ENCODE measurements at regions not wholly inside any gene's neighbourhood (a gene's known extent, or its start where the extent isn't known, plus 50 kb on each side); places are given as distances from the start of the nearest gene placed in this dataset.
A peak's percentile ranks its signal among the peaks of the same experiment; 100 is the strongest.

GRCh38 chr1:65066766-65067490 is 81.1 kb upstream of the AK4 start:
- Mint-ChIP-seq H3K4me3 (peak overlapping the region; percentile 94 to 96), H3K9me3 (no peaks in the 10 kb centered on the region), H3K36me3 (ENCODE audit: insufficient read depth) (peaks cover 30% of the 10 kb centered on the region), H3K27me3 (no peaks in the 10 kb centered on the region), H3K27ac (peak overlapping the region; percentile 99 to 100), H3K4me1 (ENCODE audit: low read depth in 2 of 2) (peaks cover 43 to 60% of the 10 kb centered on the region in 2 donors)
- DNase-seq, result peak; percentile 74 to 79 (median 77)
- peak; percentile 74 for ATAC-seq (replicated peaks)

- Mint-ChIP-seq H3K27ac (peak overlapping the region; percentile 97 to 100), H3K9me3 (no peaks in the 10 kb centered on the region), H3K27me3 (no peaks in the 10 kb centered on the region), H3K36me3 (ENCODE audit: insufficient read depth) (peaks cover 30% of the 10 kb centered on the region), H3K4me1 (ENCODE audit: low read depth in 2 of 2) (peaks cover 37 to 53% of the 10 kb centered on the region in 2 donors), H3K4me3 (peak overlapping the region; percentile 89 to 94)
- DNase-seq, result peak; percentile 39 to 53 (median 50)
- peak; percentile 23 for ATAC-seq (replicated peaks)
Measured at GRCh38 chr1:65067491-65068201, 80.4 kb upstream of the AK4 start.

GRCh38 chr1:65068202-65069010 is 79.6 kb upstream of the AK4 start:
- no peaks in the 10 kb centered on the region for H3K9me3 Mint-ChIP-seq
- H3K4me3 Mint-ChIP-seq, result peak overlapping the region; percentile 89 to 94
- no peaks in the 10 kb centered on the region for H3K27me3 Mint-ChIP-seq
- peak overlapping the region; percentile 97 to 100 for H3K27ac Mint-ChIP-seq
- no peak for ATAC-seq (replicated peaks)
- peaks cover 30% of the 10 kb centered on the region for H3K36me3 Mint-ChIP-seq (ENCODE audit: insufficient read depth)
- DNase-seq, result peak in 1 of 3 experiments; percentile 21
- peaks cover 31 to 46% of the 10 kb centered on the region in 2 donors for H3K4me1 Mint-ChIP-seq (ENCODE audit: low read depth in 2 of 2)

GRCh38 chr1:65069011-65069565 is 78.9 kb upstream of the AK4 start:
- Mint-ChIP-seq H3K4me3 (peak overlapping the region; percentile 89 to 94), H3K27ac (peak overlapping the region; percentile 97 to 100), H3K9me3 (no peaks in the 10 kb centered on the region), H3K4me1 (ENCODE audit: low read depth in 2 of 2) (peaks cover 30 to 43% of the 10 kb centered on the region in 2 donors), H3K27me3 (no peaks in the 10 kb centered on the region), H3K36me3 (ENCODE audit: insufficient read depth) (peaks cover 30% of the 10 kb centered on the region)
- DNase-seq (no peak), ATAC-seq (replicated peaks) (no peak)

GRCh38 chr1:65072845-65073244 is 75.2 kb upstream of the AK4 start:
- Mint-ChIP-seq H3K27ac (no peak overlapping the region), H3K4me1 (ENCODE audit: low read depth in 2 of 2) (peaks cover 11 to 22% of the 10 kb centered on the region in 2 donors), H3K4me3 (no peak overlapping the region), H3K27me3 (no peaks in the 10 kb centered on the region), H3K9me3 (no peaks in the 10 kb centered on the region), H3K36me3 (ENCODE audit: insufficient read depth) (peaks cover 11% of the 10 kb centered on the region)
- DNase-seq (no peak), ATAC-seq (replicated peaks) (no peak)

- Mint-ChIP-seq H3K27ac (no peak overlapping the region), H3K9me3 (no peaks in the 10 kb centered on the region)
Measured at GRCh38 chr1:65075123-65075976, 72.7 kb upstream of the AK4 start.

GRCh38 chr1:65077369-65077768 is 70.6 kb upstream of the AK4 start:
- H3K4me1 Mint-ChIP-seq (ENCODE audit: low read depth in 2 of 2), result peaks cover 2 to 6% of the 10 kb centered on the region in 2 donors
- H3K9me3 Mint-ChIP-seq, result no peaks in the 10 kb centered on the region
- peaks cover 6 to 7% of the 10 kb centered on the region in 2 donors for H3K27me3 Mint-ChIP-seq
- ATAC-seq (replicated peaks) (no peak), DNase-seq (no peak)
- no peaks in the 10 kb centered on the region for H3K36me3 Mint-ChIP-seq (ENCODE audit: insufficient read depth)
- no peak overlapping the region for H3K4me3 Mint-ChIP-seq
- peak overlapping the region in 1 of 2 donors; percentile 35 for H3K27ac Mint-ChIP-seq

More at GRCh38 chr1:65075123-65075976, 72.7 kb upstream of the AK4 start:
- Mint-ChIP-seq H3K27me3 (peaks cover 6 to 7% of the 10 kb centered on the region in 2 donors), H3K4me3 (no peak overlapping the region), H3K4me1 (ENCODE audit: low read depth in 2 of 2) (peaks cover 2 to 6% of the 10 kb centered on the region in 2 donors), H3K36me3 (ENCODE audit: insufficient read depth) (no peaks in the 10 kb centered on the region)
- DNase-seq, result peak; percentile 63 to 65 (median 64)
- ATAC-seq (replicated peaks), result peak; percentile 99

- Mint-ChIP-seq H3K9me3 (no peaks in the 10 kb centered on the region), H3K4me3 (no peak overlapping the region), H3K4me1 (ENCODE audit: low read depth in 2 of 2) (peaks cover 2 to 6% of the 10 kb centered on the region in 2 donors), H3K36me3 (ENCODE audit: insufficient read depth) (no peaks in the 10 kb centered on the region), H3K27ac (no peak overlapping the region), H3K27me3 (peaks cover 6 to 7% of the 10 kb centered on the region in 2 donors)
- DNase-seq (no peak), ATAC-seq (replicated peaks) (no peak)
Measured at GRCh38 chr1:65079941-65080340, 68.1 kb upstream of the AK4 start.

- no peaks in the 10 kb centered on the region for H3K36me3 Mint-ChIP-seq (ENCODE audit: insufficient read depth)
- ATAC-seq (replicated peaks) (no peak), DNase-seq (no peak)
Measured at GRCh38 chr1:65082346-65083040, 65.5 kb upstream of the AK4 start.

GRCh38 chr1:65083263-65083896 is 64.6 kb upstream of the AK4 start:
- no peak for ATAC-seq (replicated peaks)
- peaks cover 6 to 7% of the 10 kb centered on the region in 2 donors for H3K27me3 Mint-ChIP-seq

More at GRCh38 chr1:65082346-65083040, 65.5 kb upstream of the AK4 start:
- no peak overlapping the region for H3K4me3 Mint-ChIP-seq
- H3K4me1 Mint-ChIP-seq (ENCODE audit: low read depth in 2 of 2), result no peaks in the 10 kb centered on the region
- no peak overlapping the region for H3K27ac Mint-ChIP-seq
- H3K27me3 Mint-ChIP-seq, result peaks cover 6 to 7% of the 10 kb centered on the region in 2 donors
- H3K9me3 Mint-ChIP-seq, result no peaks in the 10 kb centered on the region

GRCh38 chr1:65084066-65084465 is 63.9 kb upstream of the AK4 start:
- peaks cover 5 to 6% of the 10 kb centered on the region in 2 donors for H3K27me3 Mint-ChIP-seq
- ATAC-seq (replicated peaks), result no peak
- no peak for DNase-seq

More at GRCh38 chr1:65083263-65083896, 64.6 kb upstream of the AK4 start:
- no peaks in the 10 kb centered on the region for H3K4me1 Mint-ChIP-seq (ENCODE audit: low read depth in 2 of 2)
- no peak overlapping the region for H3K27ac Mint-ChIP-seq
- H3K9me3 Mint-ChIP-seq, result no peaks in the 10 kb centered on the region
- no peak overlapping the region for H3K4me3 Mint-ChIP-seq
- no peak for DNase-seq
- no peaks in the 10 kb centered on the region for H3K36me3 Mint-ChIP-seq (ENCODE audit: insufficient read depth)

More at GRCh38 chr1:65084066-65084465, 63.9 kb upstream of the AK4 start:
- Mint-ChIP-seq H3K27ac (no peak overlapping the region), H3K4me1 (ENCODE audit: low read depth in 2 of 2) (no peaks in the 10 kb centered on the region), H3K4me3 (no peak overlapping the region), H3K36me3 (ENCODE audit: insufficient read depth) (no peaks in the 10 kb centered on the region), H3K9me3 (no peaks in the 10 kb centered on the region)
